ENCODE measurements at regions not wholly inside any gene's neighbourhood (a gene's known extent, or its start where the extent isn't known, plus 50 kb on each side); places are given as distances from the start of the nearest gene placed in this dataset.

GRCh38 chr3:99474776-99475175 is 163.6 kb upstream of the COL8A1 start:
- no peaks in the 10 kb centered on the region for H3K27me3 ChIP-seq (ENCODE audit: control insufficient read depth, insufficient read depth, low read length)
- H3K9ac ChIP-seq (ENCODE audit: low read depth, low read length): no peak overlapping the region
- no peaks in the 10 kb centered on the region; the same call in 1 of the 2 replicates for H3K4me1 ChIP-seq (ENCODE audit: control insufficient read depth, insufficient read depth, low read length)
- no peak overlapping the region for H3K4me3 ChIP-seq (ENCODE audit: low read depth, low read length)
- H3K27ac ChIP-seq (ENCODE audit: low read depth, low read length): no peak overlapping the region
- H3K36me3 ChIP-seq (ENCODE audit: control insufficient read depth, insufficient read depth, low read length): no peaks in the 10 kb centered on the region
- no peaks in the 10 kb centered on the region for H3K9me3 ChIP-seq (ENCODE audit: control insufficient read depth, insufficient read depth, low read length)

GRCh38 chr3:99473321-99473751 is 165.1 kb upstream of the COL8A1 start:
- H3K9me3 ChIP-seq (ENCODE audit: control insufficient read depth, insufficient read depth, low read length): no peaks in the 10 kb centered on the region
- H3K4me1 ChIP-seq (ENCODE audit: control insufficient read depth, insufficient read depth, low read length): no peaks in the 10 kb centered on the region
- no peaks in the 10 kb centered on the region for H3K27me3 ChIP-seq (ENCODE audit: control insufficient read depth, insufficient read depth, low read length)
- H3K36me3 ChIP-seq (ENCODE audit: control insufficient read depth, insufficient read depth, low read length): no peaks in the 10 kb centered on the region
- no peak overlapping the region for H3K4me3 ChIP-seq (ENCODE audit: low read depth, low read length)
- no peak overlapping the region for H3K27ac ChIP-seq (ENCODE audit: low read depth, low read length)
- no peak overlapping the region for H3K9ac ChIP-seq (ENCODE audit: low read depth, low read length)

- Histone ChIP-seq H3K36me3 (ENCODE audit: control insufficient read depth, insufficient read depth, low read length) (no peaks in the 10 kb centered on the region), H3K4me1 (ENCODE audit: control insufficient read depth, insufficient read depth, low read length) (no peaks in the 10 kb centered on the region), H3K9me3 (ENCODE audit: control insufficient read depth, insufficient read depth, low read length) (no peaks in the 10 kb centered on the region)
Measured at GRCh38 chr3:99472385-99472784, 166.0 kb upstream of the COL8A1 start.

GRCh38 chr3:99471353-99472323 is 166.8 kb upstream of the COL8A1 start:
- no peaks in the 10 kb centered on the region for H3K9me3 ChIP-seq (ENCODE audit: control insufficient read depth, insufficient read depth, low read length)
- no peak overlapping the region for H3K9ac ChIP-seq (ENCODE audit: low read depth, low read length)
- no peaks in the 10 kb centered on the region for H3K4me1 ChIP-seq (ENCODE audit: control insufficient read depth, insufficient read depth, low read length)
- no peak overlapping the region for H3K4me3 ChIP-seq (ENCODE audit: low read depth, low read length)
- no peak overlapping the region for H3K27ac ChIP-seq (ENCODE audit: low read depth, low read length)
- no peaks in the 10 kb centered on the region for H3K36me3 ChIP-seq (ENCODE audit: control insufficient read depth, insufficient read depth, low read length)
- no peaks in the 10 kb centered on the region for H3K27me3 ChIP-seq (ENCODE audit: control insufficient read depth, insufficient read depth, low read length)

More at GRCh38 chr3:99472385-99472784, 166.0 kb upstream of the COL8A1 start:
- Histone ChIP-seq H3K9ac (ENCODE audit: low read depth, low read length) (no peak overlapping the region), H3K4me3 (ENCODE audit: low read depth, low read length) (no peak overlapping the region), H3K27me3 (ENCODE audit: control insufficient read depth, insufficient read depth, low read length) (no peaks in the 10 kb centered on the region), H3K27ac (ENCODE audit: low read depth, low read length) (no peak overlapping the region)

- H3K36me3 ChIP-seq (ENCODE audit: control insufficient read depth, insufficient read depth, low read length): no peaks in the 10 kb centered on the region
- no peak overlapping the region for H3K27ac ChIP-seq (ENCODE audit: low read depth, low read length)
- no peaks in the 10 kb centered on the region for H3K27me3 ChIP-seq (ENCODE audit: control insufficient read depth, insufficient read depth, low read length)
- H3K4me1 ChIP-seq (ENCODE audit: control insufficient read depth, insufficient read depth, low read length): no peaks in the 10 kb centered on the region
- H3K9me3 ChIP-seq (ENCODE audit: control insufficient read depth, insufficient read depth, low read length): no peaks in the 10 kb centered on the region
- H3K4me3 ChIP-seq (ENCODE audit: low read depth, low read length): no peak overlapping the region
- H3K9ac ChIP-seq (ENCODE audit: low read depth, low read length): no peak overlapping the region
Measured at GRCh38 chr3:99470841-99471240, 167.6 kb upstream of the COL8A1 start.

GRCh38 chr3:99468918-99469317 is 169.5 kb upstream of the COL8A1 start:
- Histone ChIP-seq H3K27me3 (ENCODE audit: control insufficient read depth, insufficient read depth, low read length) (no peaks in the 10 kb centered on the region), H3K9ac (ENCODE audit: low read depth, low read length) (no peak overlapping the region), H3K36me3 (ENCODE audit: control insufficient read depth, insufficient read depth, low read length) (no peaks in the 10 kb centered on the region), H3K9me3 (ENCODE audit: control insufficient read depth, insufficient read depth, low read length) (no peaks in the 10 kb centered on the region), H3K4me1 (ENCODE audit: control insufficient read depth, insufficient read depth, low read length) (no peaks in the 10 kb centered on the region), H3K4me3 (ENCODE audit: low read depth, low read length) (no peak overlapping the region), H3K27ac (ENCODE audit: low read depth, low read length) (no peak overlapping the region)

GRCh38 chr3:99467420-99467819 is 171.0 kb upstream of the COL8A1 start:
- Histone ChIP-seq H3K9ac (ENCODE audit: low read depth, low read length) (no peak overlapping the region), H3K27ac (ENCODE audit: low read depth, low read length) (no peak overlapping the region), H3K4me3 (ENCODE audit: low read depth, low read length) (no peak overlapping the region), H3K9me3 (ENCODE audit: control insufficient read depth, insufficient read depth, low read length) (no peaks in the 10 kb centered on the region), H3K27me3 (ENCODE audit: control insufficient read depth, insufficient read depth, low read length) (no peaks in the 10 kb centered on the region), H3K36me3 (ENCODE audit: control insufficient read depth, insufficient read depth, low read length) (no peaks in the 10 kb centered on the region), H3K4me1 (ENCODE audit: control insufficient read depth, insufficient read depth, low read length) (no peaks in the 10 kb centered on the region)

- no peaks in the 10 kb centered on the region for H3K9me3 ChIP-seq (ENCODE audit: control insufficient read depth, insufficient read depth, low read length)
- no peak overlapping the region for H3K27ac ChIP-seq (ENCODE audit: low read depth, low read length)
Measured at GRCh38 chr3:99466331-99466730, 172.1 kb upstream of the COL8A1 start.

GRCh38 chr3:99458013-99458412 is 180.4 kb upstream of the COL8A1 start:
- H3K27ac ChIP-seq (ENCODE audit: low read depth, low read length): no peak overlapping the region
- H3K4me1 ChIP-seq (ENCODE audit: control insufficient read depth, insufficient read depth, low read length): no peaks in the 10 kb centered on the region
- H3K9ac ChIP-seq (ENCODE audit: low read depth, low read length): no peak overlapping the region
- H3K9me3 ChIP-seq (ENCODE audit: control insufficient read depth, insufficient read depth, low read length): no peaks in the 10 kb centered on the region
- H3K36me3 ChIP-seq (ENCODE audit: control insufficient read depth, insufficient read depth, low read length): no peaks in the 10 kb centered on the region
- no peaks in the 10 kb centered on the region for H3K27me3 ChIP-seq (ENCODE audit: control insufficient read depth, insufficient read depth, low read length)
- no peak overlapping the region for H3K4me3 ChIP-seq (ENCODE audit: low read depth, low read length)

More at GRCh38 chr3:99466331-99466730, 172.1 kb upstream of the COL8A1 start:
- Histone ChIP-seq H3K4me1 (ENCODE audit: control insufficient read depth, insufficient read depth, low read length) (no peaks in the 10 kb centered on the region), H3K9ac (ENCODE audit: low read depth, low read length) (no peak overlapping the region), H3K27me3 (ENCODE audit: control insufficient read depth, insufficient read depth, low read length) (no peaks in the 10 kb centered on the region), H3K36me3 (ENCODE audit: control insufficient read depth, insufficient read depth, low read length) (no peaks in the 10 kb centered on the region), H3K4me3 (ENCODE audit: low read depth, low read length) (no peak overlapping the region)

GRCh38 chr3:99442599-99442998 is 195.8 kb upstream of the COL8A1 start:
- Histone ChIP-seq H3K27ac (ENCODE audit: low read depth, low read length) (no peak overlapping the region), H3K4me1 (ENCODE audit: control insufficient read depth, insufficient read depth, low read length) (peaks cover 20% of the 10 kb centered on the region), H3K27me3 (ENCODE audit: control insufficient read depth, insufficient read depth, low read length) (no peaks in the 10 kb centered on the region; the same call in 1 of the 2 replicates), H3K4me3 (ENCODE audit: low read depth, low read length) (no peak overlapping the region), H3K9ac (ENCODE audit: low read depth, low read length) (no peak overlapping the region), H3K9me3 (ENCODE audit: control insufficient read depth, insufficient read depth, low read length) (0 out of 2 replicates have a peak, but pooled peaks cover 3% of the 10 kb centered on the region), H3K36me3 (ENCODE audit: control insufficient read depth, insufficient read depth, low read length) (no peaks in the 10 kb centered on the region)

- H3K36me3 ChIP-seq (ENCODE audit: control insufficient read depth, insufficient read depth, low read length): no peaks in the 10 kb centered on the region
- H3K9me3 ChIP-seq (ENCODE audit: control insufficient read depth, insufficient read depth, low read length): no peaks in the 10 kb centered on the region
- H3K9ac ChIP-seq (ENCODE audit: low read depth, low read length): no peak overlapping the region
- no peak overlapping the region for H3K27ac ChIP-seq (ENCODE audit: low read depth, low read length)
- H3K27me3 ChIP-seq (ENCODE audit: control insufficient read depth, insufficient read depth, low read length): no peaks in the 10 kb centered on the region; the same call in 1 of the 2 replicates
- H3K4me1 ChIP-seq (ENCODE audit: control insufficient read depth, insufficient read depth, low read length): peaks cover 20% of the 10 kb centered on the region
- H3K4me3 ChIP-seq (ENCODE audit: low read depth, low read length): no peak overlapping the region
Measured at GRCh38 chr3:99439892-99440291, 198.5 kb upstream of the COL8A1 start.

Measured in HUES48 (cell line).